DND-41 (cell line): ENCODE measurements at regions not wholly inside any gene's neighbourhood (a gene's known extent, or its start where the extent isn't known, plus 50 kb on each side); places are given as distances from the start of the nearest gene placed in this dataset.
"Not testable (repeated sequence)": the region's sequence is repeated elsewhere in the genome, so short reads cannot be mapped to it uniquely, and the experiment has no call there.

Experiments used
- EZH2 ChIP-seq: IDR thresholded peaks from 3 replicates; pipeline ENCODE4 v1.6.1; 2012; ENCODE audit warnings: borderline replicate concordance, low read depth, mild to moderate bottlenecking, moderate library complexity, low read length, inconsistent platforms; ENCODE audit not compliant: severe bottlenecking
- TF ChIP-seq, protein P1 (sequence below): IDR thresholded peaks from 2 replicates; pipeline ENCODE4 v1.5.1; 2012; ENCODE audit warnings: borderline replicate concordance, low read length, moderate library complexity, mild to moderate bottlenecking; ENCODE audit not compliant: poor library complexity, severe bottlenecking; ENCODE audit errors: extremely low read depth

- TF ChIP-seq EZH2, result not testable (repeated sequence)
- TF ChIP-seq, protein P1, sequence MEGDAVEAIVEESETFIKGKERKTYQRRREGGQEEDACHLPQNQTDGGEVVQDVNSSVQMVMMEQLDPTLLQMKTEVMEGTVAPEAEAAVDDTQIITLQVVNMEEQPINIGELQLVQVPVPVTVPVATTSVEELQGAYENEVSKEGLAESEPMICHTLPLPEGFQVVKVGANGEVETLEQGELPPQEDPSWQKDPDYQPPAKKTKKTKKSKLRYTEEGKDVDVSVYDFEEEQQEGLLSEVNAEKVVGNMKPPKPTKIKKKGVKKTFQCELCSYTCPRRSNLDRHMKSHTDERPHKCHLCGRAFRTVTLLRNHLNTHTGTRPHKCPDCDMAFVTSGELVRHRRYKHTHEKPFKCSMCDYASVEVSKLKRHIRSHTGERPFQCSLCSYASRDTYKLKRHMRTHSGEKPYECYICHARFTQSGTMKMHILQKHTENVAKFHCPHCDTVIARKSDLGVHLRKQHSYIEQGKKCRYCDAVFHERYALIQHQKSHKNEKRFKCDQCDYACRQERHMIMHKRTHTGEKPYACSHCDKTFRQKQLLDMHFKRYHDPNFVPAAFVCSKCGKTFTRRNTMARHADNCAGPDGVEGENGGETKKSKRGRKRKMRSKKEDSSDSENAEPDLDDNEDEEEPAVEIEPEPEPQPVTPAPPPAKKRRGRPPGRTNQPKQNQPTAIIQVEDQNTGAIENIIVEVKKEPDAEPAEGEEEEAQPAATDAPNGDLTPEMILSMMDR, result not testable (repeated sequence)
These were observed 919.9 kb upstream of the DEFB115 start for GRCh38 chr20:30337556-30337955.
